HL-60 (cell line): ENCODE measurements at regions not wholly inside any gene's neighbourhood (a gene's known extent, or its start where the extent isn't known, plus 50 kb on each side); places are given as distances from the start of the nearest gene placed in this dataset.

Experiments used
- DNase-seq, 2 experiments: peaks; one replicate each; pipeline ENCODE4 v3.0.0-alpha.2; 2010 to 2020; ENCODE audit warnings: low read depth in 1 of 2, low spot score in 1 of 2
- H3K27ac ChIP-seq: fragments of 250-450 bp; sonication (Bioruptor Pico); replicated peaks from 2 replicates; pipeline ENCODE4 v1.5.1; 2020; ENCODE audit warnings: mild to moderate bottlenecking, moderate library complexity
- H3K27me3 ChIP-seq: fragments of 250-450 bp; sonication (Bioruptor Pico); 2 replicates; pipeline ENCODE4 v1.5.1; 2021; ENCODE audit warnings: mild to moderate bottlenecking, moderate library complexity; ENCODE audit not compliant: insufficient read depth, poor library complexity, severe bottlenecking
- H3K4me3 ChIP-seq: replicated peaks from 2 replicates; pipeline ENCODE4 v1.5.1; 2011; ENCODE audit warnings: mild to moderate bottlenecking, control low read depth, low read length; ENCODE audit not compliant: insufficient read depth
- GABPA ChIP-seq: IDR thresholded peaks from 2 replicates; pipeline ENCODE4 v1.6.1; 2012; ENCODE audit warnings: low read depth
- POLR2AphosphoS5 ChIP-seq: IDR thresholded peaks from 2 replicates; pipeline ENCODE4 v1.6.1; 2012; ENCODE audit warnings: low read depth
- SPI1 ChIP-seq: IDR thresholded peaks from 2 replicates; pipeline ENCODE4 v1.6.1; 2012; ENCODE audit warnings: low read depth, mild to moderate bottlenecking, borderline replicate concordance
- TF ChIP-seq, protein P1 (sequence below): IDR thresholded peaks from 2 replicates; pipeline ENCODE4 v1.6.1; 2012; ENCODE audit warnings: low read depth; ENCODE audit not compliant: insufficient replicate concordance
- TF ChIP-seq, protein P2 (sequence below): IDR thresholded peaks from one replicate; pipeline ENCODE4 v1.5.1; 2011; ENCODE audit warnings: low read length, control low read depth, inconsistent platforms; ENCODE audit not compliant: insufficient read depth

DNA sequence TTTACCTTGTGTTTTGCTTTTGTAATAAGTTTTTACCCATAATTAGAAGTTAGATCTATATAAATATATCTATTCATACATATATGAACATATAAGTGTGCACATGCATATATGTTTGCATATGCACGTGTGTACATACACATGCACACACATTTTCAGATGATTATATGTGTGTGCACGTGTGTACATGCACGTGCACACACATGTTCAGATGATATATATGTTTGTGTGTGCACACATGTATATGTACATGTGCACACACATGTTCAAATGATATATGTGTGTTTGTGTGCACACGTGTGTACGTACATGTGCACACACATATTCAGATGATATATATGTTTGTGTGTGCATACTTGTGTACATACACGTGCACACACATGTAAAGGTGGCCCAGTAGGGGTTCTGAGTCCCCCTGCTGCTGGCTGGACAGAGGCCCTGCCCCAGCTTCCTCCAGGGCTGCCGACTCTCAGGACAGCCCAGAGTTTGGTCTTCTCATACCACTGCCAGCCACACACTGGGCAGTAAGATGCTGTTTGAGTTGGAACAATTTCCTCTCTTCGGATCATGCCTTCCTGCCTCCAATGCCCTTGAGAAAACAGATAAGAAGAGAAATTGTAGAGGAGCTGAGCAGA lies 252.3 kb upstream of the PPP2R2D start:
- Histone ChIP-seq H3K4me3 (no peak overlapping the region), H3K27me3 (peaks cover 7% of the 10 kb centered on the region), H3K27ac (no peak overlapping the region)
- no peak for TF ChIP-seq SPI1
- TF ChIP-seq, protein P1, sequence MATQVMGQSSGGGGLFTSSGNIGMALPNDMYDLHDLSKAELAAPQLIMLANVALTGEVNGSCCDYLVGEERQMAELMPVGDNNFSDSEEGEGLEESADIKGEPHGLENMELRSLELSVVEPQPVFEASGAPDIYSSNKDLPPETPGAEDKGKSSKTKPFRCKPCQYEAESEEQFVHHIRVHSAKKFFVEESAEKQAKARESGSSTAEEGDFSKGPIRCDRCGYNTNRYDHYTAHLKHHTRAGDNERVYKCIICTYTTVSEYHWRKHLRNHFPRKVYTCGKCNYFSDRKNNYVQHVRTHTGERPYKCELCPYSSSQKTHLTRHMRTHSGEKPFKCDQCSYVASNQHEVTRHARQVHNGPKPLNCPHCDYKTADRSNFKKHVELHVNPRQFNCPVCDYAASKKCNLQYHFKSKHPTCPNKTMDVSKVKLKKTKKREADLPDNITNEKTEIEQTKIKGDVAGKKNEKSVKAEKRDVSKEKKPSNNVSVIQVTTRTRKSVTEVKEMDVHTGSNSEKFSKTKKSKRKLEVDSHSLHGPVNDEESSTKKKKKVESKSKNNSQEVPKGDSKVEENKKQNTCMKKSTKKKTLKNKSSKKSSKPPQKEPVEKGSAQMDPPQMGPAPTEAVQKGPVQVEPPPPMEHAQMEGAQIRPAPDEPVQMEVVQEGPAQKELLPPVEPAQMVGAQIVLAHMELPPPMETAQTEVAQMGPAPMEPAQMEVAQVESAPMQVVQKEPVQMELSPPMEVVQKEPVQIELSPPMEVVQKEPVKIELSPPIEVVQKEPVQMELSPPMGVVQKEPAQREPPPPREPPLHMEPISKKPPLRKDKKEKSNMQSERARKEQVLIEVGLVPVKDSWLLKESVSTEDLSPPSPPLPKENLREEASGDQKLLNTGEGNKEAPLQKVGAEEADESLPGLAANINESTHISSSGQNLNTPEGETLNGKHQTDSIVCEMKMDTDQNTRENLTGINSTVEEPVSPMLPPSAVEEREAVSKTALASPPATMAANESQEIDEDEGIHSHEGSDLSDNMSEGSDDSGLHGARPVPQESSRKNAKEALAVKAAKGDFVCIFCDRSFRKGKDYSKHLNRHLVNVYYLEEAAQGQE, result no peak
- no peak for TF ChIP-seq GABPA
- no peak for TF ChIP-seq POLR2AphosphoS5
- TF ChIP-seq, protein P2, sequence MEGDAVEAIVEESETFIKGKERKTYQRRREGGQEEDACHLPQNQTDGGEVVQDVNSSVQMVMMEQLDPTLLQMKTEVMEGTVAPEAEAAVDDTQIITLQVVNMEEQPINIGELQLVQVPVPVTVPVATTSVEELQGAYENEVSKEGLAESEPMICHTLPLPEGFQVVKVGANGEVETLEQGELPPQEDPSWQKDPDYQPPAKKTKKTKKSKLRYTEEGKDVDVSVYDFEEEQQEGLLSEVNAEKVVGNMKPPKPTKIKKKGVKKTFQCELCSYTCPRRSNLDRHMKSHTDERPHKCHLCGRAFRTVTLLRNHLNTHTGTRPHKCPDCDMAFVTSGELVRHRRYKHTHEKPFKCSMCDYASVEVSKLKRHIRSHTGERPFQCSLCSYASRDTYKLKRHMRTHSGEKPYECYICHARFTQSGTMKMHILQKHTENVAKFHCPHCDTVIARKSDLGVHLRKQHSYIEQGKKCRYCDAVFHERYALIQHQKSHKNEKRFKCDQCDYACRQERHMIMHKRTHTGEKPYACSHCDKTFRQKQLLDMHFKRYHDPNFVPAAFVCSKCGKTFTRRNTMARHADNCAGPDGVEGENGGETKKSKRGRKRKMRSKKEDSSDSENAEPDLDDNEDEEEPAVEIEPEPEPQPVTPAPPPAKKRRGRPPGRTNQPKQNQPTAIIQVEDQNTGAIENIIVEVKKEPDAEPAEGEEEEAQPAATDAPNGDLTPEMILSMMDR, result no peak
- DNase-seq, result no peak

DNA sequence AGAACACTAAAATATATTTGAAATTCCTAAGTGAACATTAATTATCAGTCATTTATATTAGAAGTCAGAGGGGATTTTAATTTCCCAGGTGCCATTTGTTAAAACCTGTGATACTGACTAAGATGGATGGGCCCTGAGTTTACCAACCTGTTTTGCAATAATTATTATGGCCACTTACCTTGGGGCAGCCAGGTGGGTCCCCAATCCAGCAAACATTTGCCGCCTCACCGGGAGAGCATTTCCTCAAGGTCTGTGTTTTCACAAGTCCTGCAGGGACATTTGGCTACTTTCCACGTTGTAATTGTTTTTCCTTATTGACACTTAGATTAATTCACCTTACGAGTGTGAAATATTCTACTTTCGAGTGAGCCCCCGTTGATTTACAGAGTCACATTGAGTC lies 251.2 kb upstream of the PPP2R2D start:
- Histone ChIP-seq H3K27me3 (peaks cover 7% of the 10 kb centered on the region), H3K4me3 (no peak overlapping the region), H3K27ac (no peak overlapping the region)
- no peak for DNase-seq
- TF ChIP-seq, protein P1, result no peak
- TF ChIP-seq POLR2AphosphoS5 (no peak), SPI1 (no peak), GABPA (no peak)
- TF ChIP-seq, protein P2, result no peak

DNA sequence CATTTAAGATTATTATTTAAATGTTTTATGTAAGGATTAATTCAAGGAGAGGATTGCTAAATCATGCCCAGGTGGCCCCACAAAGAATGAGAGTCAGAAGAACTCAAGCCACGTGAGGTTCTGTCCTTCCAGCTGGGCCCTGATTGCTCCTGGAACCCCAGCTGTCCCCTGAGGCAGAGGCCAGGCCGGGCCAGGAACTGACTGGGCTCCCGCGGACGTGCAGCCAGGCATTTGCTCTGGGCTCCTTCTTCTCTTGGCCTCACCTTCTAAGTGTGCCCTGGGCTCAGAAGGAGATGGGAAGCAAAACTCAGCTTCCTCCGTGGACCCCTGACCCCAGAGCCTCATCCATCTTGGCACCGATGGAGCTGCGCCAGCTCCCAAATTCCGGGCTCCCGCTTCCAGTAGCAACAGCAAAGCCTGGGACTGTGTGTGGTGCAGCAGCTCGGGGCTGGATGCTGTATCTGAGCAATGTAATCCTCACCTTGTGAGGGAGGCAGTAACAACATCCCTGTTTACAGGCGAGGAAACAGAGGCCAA lies 250.6 kb upstream of the PPP2R2D start:
- no peak overlapping the region for H3K4me3 ChIP-seq
- TF ChIP-seq POLR2AphosphoS5 (no peak), GABPA (no peak), SPI1 (no peak)
- TF ChIP-seq, protein P1, result no peak
- TF ChIP-seq, protein P2, result no peak
- no peak overlapping the region for H3K27ac ChIP-seq
- peaks cover 7% of the 10 kb centered on the region for H3K27me3 ChIP-seq
- DNase-seq, result no peak
